NB4 (cell line): ENCODE measurements at regions not wholly inside any gene's neighbourhood (a gene's known extent, or its start where the extent isn't known, plus 50 kb on each side); places are given as distances from the start of the nearest gene placed in this dataset.

Experiments used
- CTCF ChIP-seq: IDR thresholded peaks from one replicate; pipeline ENCODE4 v1.5.1; 2012; ENCODE audit warnings: low read depth, low read length
- MYC ChIP-seq: IDR thresholded peaks from 2 replicates; pipeline ENCODE4 v1.6.1; 2011; ENCODE audit warnings: low read depth, low read length
- POLR2A ChIP-seq: IDR thresholded peaks from 2 replicates; pipeline ENCODE4 v1.6.1; 2011; ENCODE audit warnings: mild to moderate bottlenecking; ENCODE audit not compliant: insufficient read length; ENCODE audit errors: extremely low read depth

GRCh38 chr18:57269756-57270155 lies 82.6 kb upstream of the ST8SIA3 start:
- TF ChIP-seq CTCF (no peak), POLR2A (no peak), MYC (no peak)
